A549 (cell line): ENCODE measurements at regions not wholly inside any gene's neighbourhood (a gene's known extent, or its start where the extent isn't known, plus 50 kb on each side); places are given as distances from the start of the nearest gene placed in this dataset.
A peak's percentile ranks its signal among the peaks of the same experiment; 100 is the strongest.

Experiments used
- ATAC-seq, 2 experiments: fragments of 200-7000 bp in 1 of 2; fragments of >200 bp in 1 of 2; cut with Nextera tagmentation in 1 of 2; cut with Tn5 transposase in 1 of 2; 3 replicates each; pipeline versions ENCODE4 v1.8.0 to v1.9.1; 2018 to 2020; ENCODE audit warnings: mild to moderate bottlenecking in 1 of 2, moderate library complexity in 1 of 2
- CTCF ChIA-PET: fragments of 300-600 bp; sonication (Branson Sonifier 250); formaldehyde crosslinking; extraction: SDS; loops from one replicate; lab custom pipeline; 2021; ENCODE audit warnings: antibody characterized with exemption, inconsistent platforms; lab: Yijun Ruan, JAX
- POLR2A ChIA-PET: fragments of 350-600 bp; formaldehyde crosslinking; extraction: SDS; loops from one replicate; lab custom pipeline; 2021; ENCODE audit warnings: antibody characterized with exemption, inconsistent platforms; lab: Yijun Ruan, JAX
- DNase-seq, 2 experiments: peaks; one replicate each; pipeline versions ENCODE4 v3.0.0 to v3.0.0-alpha.2; 2011 to 2016; ENCODE audit warnings: low read depth in 1 of 2, low spot score in 1 of 2
- FAIRE-seq: peaks from 2 replicates; lab custom pipeline; 2011; peaks lifted over from hg19 to GRCh38; lab: Jason Lieb, UNC
- H3K27ac ChIP-seq, 2 experiments: fragments of >200 bp; sonication (Bioruptor Twin); formaldehyde crosslinking; 3 replicates each; pipeline ENCODE4 v1.5.1; 2016 to 2017
- H3K4me1 ChIP-seq: fragments of >200 bp; sonication (Bioruptor Twin); formaldehyde crosslinking; 3 replicates; pipeline ENCODE4 v1.6.1; 2016
- H3K4me2 ChIP-seq: fragments of >200 bp; sonication (Bioruptor Twin); formaldehyde crosslinking; 3 replicates; pipeline ENCODE4 v1.6.1; 2016
- H3K4me3 ChIP-seq: fragments of >200 bp; sonication (Bioruptor Twin); formaldehyde crosslinking; 3 replicates; pipeline ENCODE4 v1.5.1; 2016
- H3K9me3 ChIP-seq: fragments of >200 bp; sonication (Bioruptor Twin); formaldehyde crosslinking; 3 replicates; pipeline ENCODE4 v1.6.1; 2016
- BHLHE40 ChIP-seq: IDR thresholded peaks from 2 replicates; pipeline ENCODE4 v1.6.1; 2012; ENCODE audit warnings: low read depth, low read length, inconsistent platforms
- CBX2 ChIP-seq: fragments of 200-600 bp; sonication (generic); IDR thresholded peaks from 2 replicates; pipeline ENCODE4 v1.6.1; 2016; ENCODE audit warnings: low read depth, mild to moderate bottlenecking, borderline replicate concordance
- CHD4 ChIP-seq: fragments of 200-600 bp; sonication (generic); IDR thresholded peaks from 2 replicates; pipeline ENCODE4 v1.6.1; 2016; ENCODE audit warnings: antibody characterized with exemption, mild to moderate bottlenecking, borderline replicate concordance
- EHF ChIP-seq: fragments of 250-450 bp; sonication (Bioruptor Pico); IDR thresholded peaks from 2 replicates; pipeline ENCODE4 v1.5.0; 2020; ENCODE audit warnings: mild to moderate bottlenecking
- ESRRA ChIP-seq: fragments of 150-350 bp; IDR thresholded peaks from 2 replicates; pipeline ENCODE4 v1.6.1; 2014; ENCODE audit warnings: mild to moderate bottlenecking, low read length, borderline replicate concordance
- GATA3 ChIP-seq: IDR thresholded peaks from 2 replicates; pipeline ENCODE4 v1.6.1; 2012; ENCODE audit warnings: borderline replicate concordance
- HDAC2 ChIP-seq: fragments of 200-600 bp; sonication (generic); IDR thresholded peaks from 2 replicates; pipeline ENCODE4 v1.6.1; 2016
- HEYL ChIP-seq: fragments of 250-450 bp; sonication (Bioruptor Pico); IDR thresholded peaks from 2 replicates; pipeline ENCODE4 v1.8.0; 2021; ENCODE audit warnings: mild to moderate bottlenecking, moderate library complexity
- HOXA7 ChIP-seq: fragments of 250-450 bp; sonication (Bioruptor Pico); IDR thresholded peaks from 2 replicates; pipeline ENCODE4 v1.5.0; 2020; ENCODE audit warnings: mild to moderate bottlenecking, moderate library complexity
- HOXB5 ChIP-seq: fragments of 250-450 bp; sonication (Bioruptor Pico); IDR thresholded peaks from 2 replicates; pipeline ENCODE4 v1.5.0; 2020; ENCODE audit warnings: mild to moderate bottlenecking, moderate library complexity
- KDM1A ChIP-seq: fragments of 200-600 bp; sonication (generic); IDR thresholded peaks from 2 replicates; pipeline ENCODE4 v1.6.1; 2016; ENCODE audit warnings: low read depth, mild to moderate bottlenecking
- MAZ ChIP-seq: fragments of 150-350 bp; IDR thresholded peaks from 2 replicates; pipeline ENCODE4 v1.6.1; 2014; ENCODE audit warnings: antibody characterized with exemption, low read depth, low read length, borderline replicate concordance
- MYC ChIP-seq: IDR thresholded peaks from 2 replicates; pipeline ENCODE4 v1.6.1; 2012; ENCODE audit warnings: mild to moderate bottlenecking, inconsistent platforms, low read length, improper control_type of control experiment, borderline replicate concordance
- PHF8 ChIP-seq: fragments of 200-600 bp; sonication (generic); IDR thresholded peaks from 2 replicates; pipeline ENCODE4 v1.6.1; 2016; ENCODE audit warnings: low read depth, mild to moderate bottlenecking, antibody characterized with exemption, moderate library complexity, borderline replicate concordance
- POLR2A ChIP-seq: IDR thresholded peaks from 2 replicates; pipeline ENCODE4 v1.6.1; 2012; ENCODE audit warnings: mild to moderate bottlenecking, low read length
- RAD21 ChIP-seq, 2 experiments: fragments of >200 bp in 1 of 2; sonication (Bioruptor Twin) in 1 of 2; formaldehyde crosslinking in 1 of 2; IDR thresholded peaks in 1 of 2; conservative IDR thresholded peaks in 1 of 2; 2 replicates in 1 of 2; 3 replicates in 1 of 2; pipeline ENCODE4 v1.6.1; 2012 to 2018; ENCODE audit warnings: inconsistent platforms in 1 of 2
- RFX5 ChIP-seq: fragments of 450-650 bp; IDR thresholded peaks from 2 replicates; pipeline ENCODE4 v1.7.1; 2014; ENCODE audit warnings: antibody characterized with exemption, mild to moderate bottlenecking, moderate library complexity
- SMC3 ChIP-seq: fragments of >200 bp; sonication (Bioruptor Twin); formaldehyde crosslinking; IDR thresholded peaks from 3 replicates; pipeline ENCODE4 v1.6.1; 2018; ENCODE audit warnings: inconsistent platforms
- SREBF2 ChIP-seq: fragments of 450-650 bp; IDR thresholded peaks from 2 replicates; pipeline ENCODE4 v1.6.1; 2014; ENCODE audit warnings: mild to moderate bottlenecking, moderate library complexity
- ZC3H11A ChIP-seq: fragments of 450-650 bp; IDR thresholded peaks from 2 replicates; pipeline ENCODE4 v1.6.1; 2014; ENCODE audit warnings: antibody characterized with exemption, mild to moderate bottlenecking
- ZFP36 ChIP-seq: fragments of 450-650 bp; IDR thresholded peaks from 2 replicates; pipeline ENCODE4 v1.6.1; 2014; ENCODE audit warnings: borderline replicate concordance; ENCODE audit not compliant: partially characterized antibody
- ZSCAN20 ChIP-seq: fragments of 250-450 bp; sonication (Bioruptor Pico); IDR thresholded peaks from 2 replicates; pipeline ENCODE4 v1.8.0; 2022; ENCODE audit warnings: mild to moderate bottlenecking, moderate library complexity
- WGBS: methylation state at CpG from one replicate; pipeline ENCODE4 v1.1.6; 2017; ENCODE audit errors: missing lambda C conversion rate; 5-methylcytosine and 5-hydroxymethylcytosine counted together
- TF ChIP-seq, protein P1 (sequence below): fragments of 450-650 bp; IDR thresholded peaks from 2 replicates; pipeline ENCODE4 v1.6.1; 2014; ENCODE audit warnings: antibody characterized with exemption
- TF ChIP-seq, protein P2 (sequence below): IDR thresholded peaks from 2 replicates; pipeline ENCODE4 v1.6.1; 2012; ENCODE audit warnings: low read depth, borderline replicate concordance
- TF ChIP-seq, protein P3 (sequence below): fragments of 150-350 bp; IDR thresholded peaks from 2 replicates; pipeline ENCODE4 v1.6.1; 2014; ENCODE audit warnings: low read depth, mild to moderate bottlenecking, low read length
- TF ChIP-seq, protein P4 (sequence below): fragments of 250-450 bp; sonication (Bioruptor Pico); IDR thresholded peaks from 2 replicates; pipeline ENCODE4 v1.5.0; 2020; ENCODE audit warnings: low read depth, mild to moderate bottlenecking, moderate library complexity
- TF ChIP-seq, protein P5 (sequence below): IDR thresholded peaks from 2 replicates; pipeline ENCODE4 v1.6.1; 2012

DNA sequence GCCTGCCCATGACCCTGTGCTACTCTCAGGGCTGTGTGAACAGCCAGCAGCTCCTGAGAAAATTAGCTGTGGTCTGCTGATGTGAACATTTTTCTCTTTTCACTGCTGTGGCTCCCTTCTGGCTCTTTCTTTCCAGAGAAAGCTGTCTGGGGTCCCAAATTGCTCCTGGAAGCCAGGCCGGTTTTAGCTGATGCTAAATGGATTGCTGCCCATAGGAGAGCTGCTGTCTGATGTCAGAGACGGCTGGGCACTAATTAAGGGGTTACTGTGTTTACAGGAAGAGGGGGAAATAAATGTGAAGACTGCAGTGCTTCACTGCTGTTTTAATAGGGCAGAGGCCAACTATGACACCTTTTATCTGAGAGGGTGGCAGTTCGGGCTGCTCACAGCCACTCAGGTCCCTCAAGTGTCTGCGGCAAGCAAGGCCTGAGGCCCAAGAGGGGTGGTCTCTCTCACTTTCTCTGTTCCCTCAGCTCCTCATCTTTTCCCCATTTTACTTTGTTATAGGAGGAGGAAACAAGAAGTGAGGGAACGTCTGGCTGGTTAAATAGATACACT lies 106.0 kb upstream of the GNG12 start:
- FAIRE-seq (no peak), ATAC-seq (no peak), DNase-seq (no peak)
- ChIA-PET POLR2A (no interaction called here), CTCF (interaction anchor here (2.2 kb wide), 1 partner anchor 85 kb away, joined by 5 read pairs; no protein-coding TSS in a partner anchor)
- Histone ChIP-seq H3K27ac (peak overlapping the region in 1 of 2 experiments; percentile 56; a peak in 1 of 6 replicates), H3K4me3 (no peak overlapping the region), H3K9me3 (no peaks in the 10 kb centered on the region), H3K4me2 (no peak overlapping the region)
- 84% methylated on average over 5 of the region's 5 CpGs for WGBS
- TF ChIP-seq ZSCAN20 (CRISPR knock-in tag): no peak
- TF ChIP-seq SMC3: no peak
- TF ChIP-seq HOXB5: no peak
- TF ChIP-seq HEYL: no peak
- TF ChIP-seq GATA3: no peak
- TF ChIP-seq RAD21 (conservative IDR thresholded peaks at IDR 0.05 in 1 of 2, IDR thresholded peaks at IDR 0.05 in 1 of 2): no peak
- TF ChIP-seq, protein P1, sequence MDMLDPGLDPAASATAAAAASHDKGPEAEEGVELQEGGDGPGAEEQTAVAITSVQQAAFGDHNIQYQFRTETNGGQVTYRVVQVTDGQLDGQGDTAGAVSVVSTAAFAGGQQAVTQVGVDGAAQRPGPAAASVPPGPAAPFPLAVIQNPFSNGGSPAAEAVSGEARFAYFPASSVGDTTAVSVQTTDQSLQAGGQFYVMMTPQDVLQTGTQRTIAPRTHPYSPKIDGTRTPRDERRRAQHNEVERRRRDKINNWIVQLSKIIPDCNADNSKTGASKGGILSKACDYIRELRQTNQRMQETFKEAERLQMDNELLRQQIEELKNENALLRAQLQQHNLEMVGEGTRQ: no peak
- TF ChIP-seq MYC: no peak
- TF ChIP-seq SREBF2: no peak
- no peak for TF ChIP-seq CHD4
- TF ChIP-seq, protein P2, sequence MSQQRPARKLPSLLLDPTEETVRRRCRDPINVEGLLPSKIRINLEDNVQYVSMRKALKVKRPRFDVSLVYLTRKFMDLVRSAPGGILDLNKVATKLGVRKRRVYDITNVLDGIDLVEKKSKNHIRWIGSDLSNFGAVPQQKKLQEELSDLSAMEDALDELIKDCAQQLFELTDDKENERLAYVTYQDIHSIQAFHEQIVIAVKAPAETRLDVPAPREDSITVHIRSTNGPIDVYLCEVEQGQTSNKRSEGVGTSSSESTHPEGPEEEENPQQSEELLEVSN: no peak
- no peak for TF ChIP-seq EHF (CRISPR knock-in tag)
- TF ChIP-seq CBX2: no peak
- TF ChIP-seq, all 56 proteins: peak for 0
- peaks cover 14% of the 10 kb centered on the region for H3K4me1 ChIP-seq

DNA sequence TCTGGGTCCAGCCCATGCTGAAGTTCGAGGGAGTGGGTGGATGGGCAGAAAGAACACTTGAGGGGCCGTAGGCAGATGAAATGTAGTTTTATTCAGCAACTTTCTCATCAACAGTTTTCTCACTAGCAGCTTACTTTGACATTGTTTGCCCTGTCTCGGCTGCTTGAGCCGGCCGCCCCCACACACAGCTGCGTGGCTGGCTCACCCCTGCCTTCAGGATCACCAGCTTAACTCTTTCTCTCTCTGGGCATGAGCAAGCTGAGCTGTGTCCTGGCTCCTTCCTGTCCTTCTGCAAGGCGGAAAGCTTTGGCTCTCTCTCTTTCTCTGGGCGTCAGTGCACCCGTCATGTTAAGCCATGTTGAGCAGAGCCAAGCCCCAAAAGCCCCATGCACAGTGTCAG lies 104.4 kb upstream of the GNG12 start:
- Histone ChIP-seq H3K27ac (no peak overlapping the region), H3K9me3 (no peaks in the 10 kb centered on the region)
- no peak for FAIRE-seq
- no peak for TF ChIP-seq HOXA7
- TF ChIP-seq GATA3: no peak
- TF ChIP-seq HDAC2: no peak
- TF ChIP-seq ZC3H11A: no peak
- TF ChIP-seq PHF8: no peak
- TF ChIP-seq, protein P3, sequence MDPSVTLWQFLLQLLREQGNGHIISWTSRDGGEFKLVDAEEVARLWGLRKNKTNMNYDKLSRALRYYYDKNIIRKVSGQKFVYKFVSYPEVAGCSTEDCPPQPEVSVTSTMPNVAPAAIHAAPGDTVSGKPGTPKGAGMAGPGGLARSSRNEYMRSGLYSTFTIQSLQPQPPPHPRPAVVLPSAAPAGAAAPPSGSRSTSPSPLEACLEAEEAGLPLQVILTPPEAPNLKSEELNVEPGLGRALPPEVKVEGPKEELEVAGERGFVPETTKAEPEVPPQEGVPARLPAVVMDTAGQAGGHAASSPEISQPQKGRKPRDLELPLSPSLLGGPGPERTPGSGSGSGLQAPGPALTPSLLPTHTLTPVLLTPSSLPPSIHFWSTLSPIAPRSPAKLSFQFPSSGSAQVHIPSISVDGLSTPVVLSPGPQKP: no peak
- TF ChIP-seq SREBF2: no peak
- no peak for TF ChIP-seq KDM1A
- no peak for TF ChIP-seq BHLHE40
- TF ChIP-seq, protein P4, sequence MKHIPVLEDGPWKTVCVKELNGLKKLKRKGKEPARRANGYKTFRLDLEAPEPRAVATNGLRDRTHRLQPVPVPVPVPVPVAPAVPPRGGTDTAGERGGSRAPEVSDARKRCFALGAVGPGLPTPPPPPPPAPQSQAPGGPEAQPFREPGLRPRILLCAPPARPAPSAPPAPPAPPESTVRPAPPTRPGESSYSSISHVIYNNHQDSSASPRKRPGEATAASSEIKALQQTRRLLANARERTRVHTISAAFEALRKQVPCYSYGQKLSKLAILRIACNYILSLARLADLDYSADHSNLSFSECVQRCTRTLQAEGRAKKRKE: no peak
- no peak for TF ChIP-seq POLR2A
- TF ChIP-seq, all 56 proteins: peak for 0
- Histone ChIP-seq H3K4me1 (peaks cover 10% of the 10 kb centered on the region), H3K4me3 (no peak overlapping the region), H3K4me2 (no peak overlapping the region)
- no peak for DNase-seq
- ChIA-PET CTCF (interaction anchor here (1.2 kb wide), 1 partner anchor 86 kb away, joined by 3 read pairs; no protein-coding TSS in a partner anchor), POLR2A (no interaction called here)
- WGBS: 72% methylated on average over 8 of the region's 9 CpGs
- ATAC-seq: no peak

DNA sequence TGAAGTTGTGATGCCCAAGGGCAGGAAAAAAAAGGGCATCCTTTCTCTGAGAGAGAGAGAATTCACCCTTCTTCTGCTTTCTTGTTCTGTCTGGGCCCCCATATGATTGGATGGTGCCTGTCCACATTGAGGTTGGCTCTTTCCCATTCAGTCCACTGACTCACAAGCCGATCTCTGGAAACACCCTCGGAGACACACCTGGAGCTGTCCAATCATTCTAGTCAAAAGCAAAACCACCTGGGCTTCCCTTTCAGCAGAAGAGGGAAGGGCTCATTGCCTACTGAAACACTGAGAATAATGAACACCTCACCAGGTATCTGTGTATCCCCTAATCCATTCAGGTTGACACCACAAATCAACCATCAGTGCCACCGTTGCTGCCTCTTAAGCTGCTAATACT lies 103.7 kb upstream of the GNG12 start:
- ATAC-seq (no peak), DNase-seq (no peak), FAIRE-seq (no peak)
- Histone ChIP-seq H3K27ac (no peak overlapping the region), H3K4me3 (no peak overlapping the region), H3K4me2 (no peak overlapping the region), H3K4me1 (peaks cover 3% of the 10 kb centered on the region; the same call in 2 of the 3 replicates), H3K9me3 (no peaks in the 10 kb centered on the region)
- WGBS: 83% methylated on average over 3 of the region's 3 CpGs
- ChIA-PET POLR2A (no interaction called here), CTCF (interaction anchor here (1.2 kb wide), 1 partner anchor 85 kb away, joined by 3 read pairs; no protein-coding TSS in a partner anchor)
- TF ChIP-seq ZFP36 (no peak), POLR2A (no peak), MAZ (no peak), GATA3 (no peak), ESRRA (no peak), RFX5 (no peak)
- TF ChIP-seq, protein P2: no peak
- TF ChIP-seq, protein P5, sequence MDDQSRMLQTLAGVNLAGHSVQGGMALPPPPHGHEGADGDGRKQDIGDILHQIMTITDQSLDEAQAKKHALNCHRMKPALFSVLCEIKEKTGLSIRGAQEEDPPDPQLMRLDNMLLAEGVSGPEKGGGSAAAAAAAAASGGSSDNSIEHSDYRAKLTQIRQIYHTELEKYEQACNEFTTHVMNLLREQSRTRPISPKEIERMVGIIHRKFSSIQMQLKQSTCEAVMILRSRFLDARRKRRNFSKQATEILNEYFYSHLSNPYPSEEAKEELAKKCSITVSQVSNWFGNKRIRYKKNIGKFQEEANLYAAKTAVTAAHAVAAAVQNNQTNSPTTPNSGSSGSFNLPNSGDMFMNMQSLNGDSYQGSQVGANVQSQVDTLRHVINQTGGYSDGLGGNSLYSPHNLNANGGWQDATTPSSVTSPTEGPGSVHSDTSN: no peak
